ENCODE measurements at regions not wholly inside any gene's neighbourhood (a gene's known extent, or its start where the extent isn't known, plus 50 kb on each side); places are given as distances from the start of the nearest gene placed in this dataset.

DNA sequence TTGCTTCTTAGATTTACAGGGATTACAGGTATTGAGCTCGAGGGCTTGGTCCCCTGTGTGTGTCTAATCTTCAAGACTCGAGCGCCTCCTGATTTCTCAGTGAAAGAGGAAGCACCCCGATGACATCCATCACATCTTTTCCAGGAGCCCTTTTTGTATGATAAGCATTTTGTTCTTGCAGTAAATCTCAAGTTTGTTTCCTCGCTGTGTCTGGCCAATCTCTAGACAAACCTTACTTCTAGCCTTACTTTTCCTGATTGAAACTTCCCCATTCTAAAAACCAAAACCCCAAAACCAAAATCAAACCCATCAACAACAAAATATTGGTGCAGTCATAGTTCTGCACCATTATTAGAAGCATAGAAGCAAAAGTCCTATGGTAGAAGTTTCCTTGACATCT is 286.0 kb downstream of the NFKBIZ start:
- Mint-ChIP-seq H3K9me3 (peaks cover 10% of the 10 kb centered on the region), H3K27ac (peak overlapping the region; percentile 17), H3K36me3 (peaks cover 2% of the 10 kb centered on the region), H3K27me3 (ENCODE audit: low read depth) (no peaks in the 10 kb centered on the region), H3K4me3 (no peak overlapping the region), H3K4me1 (peaks cover 12% of the 10 kb centered on the region)
- no peak for DNase-seq (ENCODE audit: low spot score in 2 of 2, unreplicated experiment in 2 of 2)
- TF ChIP-seq, protein P1, sequence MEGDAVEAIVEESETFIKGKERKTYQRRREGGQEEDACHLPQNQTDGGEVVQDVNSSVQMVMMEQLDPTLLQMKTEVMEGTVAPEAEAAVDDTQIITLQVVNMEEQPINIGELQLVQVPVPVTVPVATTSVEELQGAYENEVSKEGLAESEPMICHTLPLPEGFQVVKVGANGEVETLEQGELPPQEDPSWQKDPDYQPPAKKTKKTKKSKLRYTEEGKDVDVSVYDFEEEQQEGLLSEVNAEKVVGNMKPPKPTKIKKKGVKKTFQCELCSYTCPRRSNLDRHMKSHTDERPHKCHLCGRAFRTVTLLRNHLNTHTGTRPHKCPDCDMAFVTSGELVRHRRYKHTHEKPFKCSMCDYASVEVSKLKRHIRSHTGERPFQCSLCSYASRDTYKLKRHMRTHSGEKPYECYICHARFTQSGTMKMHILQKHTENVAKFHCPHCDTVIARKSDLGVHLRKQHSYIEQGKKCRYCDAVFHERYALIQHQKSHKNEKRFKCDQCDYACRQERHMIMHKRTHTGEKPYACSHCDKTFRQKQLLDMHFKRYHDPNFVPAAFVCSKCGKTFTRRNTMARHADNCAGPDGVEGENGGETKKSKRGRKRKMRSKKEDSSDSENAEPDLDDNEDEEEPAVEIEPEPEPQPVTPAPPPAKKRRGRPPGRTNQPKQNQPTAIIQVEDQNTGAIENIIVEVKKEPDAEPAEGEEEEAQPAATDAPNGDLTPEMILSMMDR (IDR thresholded peaks at IDR 0.05; ENCODE audit: unreplicated experiment): no peak

GRCh38 chr3:102136183-102136582 is 286.9 kb downstream of the NFKBIZ start:
- TF ChIP-seq, protein P1 (IDR thresholded peaks at IDR 0.05; ENCODE audit: unreplicated experiment): no peak
- Mint-ChIP-seq H3K4me1 (peaks cover 21% of the 10 kb centered on the region), H3K36me3 (peaks cover 2% of the 10 kb centered on the region)

DNA sequence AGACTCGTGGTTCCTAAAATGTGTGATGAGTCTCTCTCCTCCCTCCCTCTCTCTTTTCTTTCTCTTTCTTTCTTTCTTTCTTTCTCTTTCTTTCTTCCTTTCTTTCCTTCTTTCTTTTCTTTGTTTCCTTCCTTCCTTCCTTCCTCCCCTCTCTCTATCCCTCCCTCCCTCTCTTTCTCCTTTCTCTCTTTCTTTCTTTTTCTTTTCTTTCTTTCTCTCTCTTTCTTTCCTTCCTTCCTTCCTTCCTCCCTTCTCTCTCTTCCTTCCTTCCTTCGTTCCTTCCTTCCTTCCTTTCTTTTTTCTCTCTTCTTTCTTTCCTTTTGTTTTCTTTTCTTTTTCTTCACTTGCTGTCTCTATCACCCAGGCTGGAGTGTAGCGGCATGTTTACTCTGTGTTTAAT is 290.8 kb downstream of the NFKBIZ start:
- DNase-seq (ENCODE audit: low spot score in 2 of 2, unreplicated experiment in 2 of 2): no peak
- no peak overlapping the region for H3K4me3 Mint-ChIP-seq
- TF ChIP-seq, protein P1 (IDR thresholded peaks at IDR 0.05; ENCODE audit: unreplicated experiment): no peak
- H3K36me3 Mint-ChIP-seq: peaks cover 2% of the 10 kb centered on the region
- peaks cover 3% of the 10 kb centered on the region for H3K9me3 Mint-ChIP-seq
- H3K27me3 Mint-ChIP-seq (ENCODE audit: low read depth): no peaks in the 10 kb centered on the region
- H3K4me1 Mint-ChIP-seq: peaks cover 46% of the 10 kb centered on the region
- H3K27ac Mint-ChIP-seq: peak overlapping the region; percentile 7

More at GRCh38 chr3:102136183-102136582, 286.9 kb downstream of the NFKBIZ start:
- no peaks in the 10 kb centered on the region for H3K27me3 Mint-ChIP-seq (ENCODE audit: low read depth)
- H3K9me3 Mint-ChIP-seq: peaks cover 3% of the 10 kb centered on the region
- no peak overlapping the region for H3K4me3 Mint-ChIP-seq
- peak overlapping the region; percentile 35 for H3K27ac Mint-ChIP-seq
- DNase-seq (ENCODE audit: low spot score in 2 of 2, unreplicated experiment in 2 of 2): no peak

GRCh38 chr3:102141096-102141927 is 292.0 kb downstream of the NFKBIZ start:
- TF ChIP-seq, protein P1 (IDR thresholded peaks at IDR 0.05; ENCODE audit: unreplicated experiment): no peak
- no peak for DNase-seq (ENCODE audit: low spot score in 2 of 2, unreplicated experiment in 2 of 2)
- H3K9me3 Mint-ChIP-seq: peaks cover 10% of the 10 kb centered on the region
- peak overlapping the region; percentile 83 for H3K27ac Mint-ChIP-seq
- peaks cover 36% of the 10 kb centered on the region for H3K4me1 Mint-ChIP-seq
- H3K27me3 Mint-ChIP-seq (ENCODE audit: low read depth): no peaks in the 10 kb centered on the region
- H3K36me3 Mint-ChIP-seq: peaks cover 2% of the 10 kb centered on the region
- H3K4me3 Mint-ChIP-seq: no peak overlapping the region

- TF ChIP-seq, protein P1 (IDR thresholded peaks at IDR 0.05; ENCODE audit: unreplicated experiment): no peak
- no peaks in the 10 kb centered on the region for H3K27me3 Mint-ChIP-seq (ENCODE audit: low read depth)
- H3K4me1 Mint-ChIP-seq: peaks cover 36% of the 10 kb centered on the region
- peak overlapping the region; percentile 83 for H3K27ac Mint-ChIP-seq
- peaks cover 2% of the 10 kb centered on the region for H3K36me3 Mint-ChIP-seq
- H3K9me3 Mint-ChIP-seq: peaks cover 14% of the 10 kb centered on the region
- DNase-seq (ENCODE audit: low spot score in 2 of 2, unreplicated experiment in 2 of 2): no peak
- no peak overlapping the region for H3K4me3 Mint-ChIP-seq
Observed at GRCh38 chr3:102141928-102142239, 292.6 kb downstream of the NFKBIZ start.
